K562 (cell line): ENCODE measurements at regions not wholly inside any gene's neighbourhood (a gene's known extent, or its start where the extent isn't known, plus 50 kb on each side); places are given as distances from the start of the nearest gene placed in this dataset.

Source experiments
- ATAC-seq: fragments of 200-7000 bp; cut with Tn5 transposase; 3 replicates; pipeline ENCODE4 v1.9.1; 2020; ENCODE audit warnings: moderate library complexity
- BruUV-seq: library from RNA; stranded (reverse); fragments of 400-500 nt; replicated peaks from 2 replicates; lab custom pipeline; 2021; lab: Mats Ljungman, UMichigan
- CTCF ChIA-PET: fragments of 300-600 bp; formaldehyde crosslinking; extraction: SDS; loops from one replicate; lab custom pipeline; 2021; ENCODE audit warnings: low intra/inter-chr PET ratio; lab: Yijun Ruan, JAX
- POLR2A ChIA-PET: fragments of 300-600, 350-650 bp; sonication (Branson Sonifier 250); formaldehyde crosslinking; extraction: SDS; loops from one replicate; lab custom pipeline; 2021; ENCODE audit warnings: antibody characterized with exemption, inconsistent platforms; lab: Yijun Ruan, JAX
- DNase-seq, 4 experiments: peaks; one replicate each; pipeline versions ENCODE4 v3.0.0 to v3.0.0-alpha.2; 2011 to 2018; ENCODE audit warnings: low spot score in 3 of 4, mixed read lengths in 3 of 4; ENCODE audit errors: extremely low read depth in 1 of 4
- FAIRE-seq: peaks from 2 replicates; lab custom pipeline; 2011; peaks lifted over from hg19 to GRCh38; lab: Jason Lieb, UNC
- H2AFZ ChIP-seq: 2 replicates; pipeline ENCODE4 v1.6.0; 2011; ENCODE audit warnings: low read depth, low read length, control low read depth, inconsistent platforms
- H3K27ac ChIP-seq: fragments of 200-600 bp; 3 replicates; pipeline ENCODE4 v1.8.0; 2011; ENCODE audit warnings: low read depth, mild to moderate bottlenecking, control low read depth, inconsistent platforms, low read length, moderate library complexity, mixed read lengths; ENCODE audit errors: extremely low read depth
- H3K27me3 ChIP-seq, 2 experiments: fragments of 300-600 bp in 1 of 2; 2 replicates in 1 of 2; 3 replicates in 1 of 2; pipeline versions ENCODE4 v1.6.0 to v1.8.0; 2011; ENCODE audit warnings: inconsistent platforms in 2 of 2, low read length in 2 of 2, mild to moderate bottlenecking in 1 of 2, mixed read lengths in 1 of 2, moderate library complexity in 1 of 2; ENCODE audit not compliant: control insufficient read depth in 2 of 2, insufficient read depth in 2 of 2
- H3K36me3 ChIP-seq: fragments of 300-600 bp; 3 replicates; pipeline ENCODE4 v1.8.0; 2011; ENCODE audit warnings: mild to moderate bottlenecking, low read length, inconsistent platforms; ENCODE audit not compliant: control insufficient read depth, insufficient read depth
- H3K4me1 ChIP-seq, 2 experiments: fragments of 200-600 bp in 1 of 2; replicated peaks in 1 of 2; 2 replicates in 1 of 2; 3 replicates in 1 of 2; pipeline versions ENCODE4 v1.5.1 to v1.8.0; 2011; ENCODE audit warnings: inconsistent platforms in 2 of 2, low read length in 2 of 2, mild to moderate bottlenecking in 1 of 2, mixed read lengths in 1 of 2, moderate library complexity in 1 of 2; ENCODE audit not compliant: control insufficient read depth in 2 of 2, insufficient read depth in 2 of 2
- H3K4me2 ChIP-seq: 2 replicates; pipeline ENCODE4 v1.6.1; 2011; ENCODE audit warnings: low read length, control low read depth, inconsistent platforms, mixed read lengths; ENCODE audit not compliant: insufficient read depth
- H3K4me3 ChIP-seq: fragments of 200-600 bp; sonication (generic), shearing (Covaris generic); 2 replicates; pipeline ENCODE4 v1.5.1; 2016; ENCODE audit warnings: control low read depth, inconsistent platforms
- H3K79me2 ChIP-seq: fragments of 200-600 bp; 3 replicates; pipeline ENCODE4 v1.8.0; 2011; ENCODE audit warnings: low read length, inconsistent platforms; ENCODE audit not compliant: control insufficient read depth, insufficient read depth
- H3K9ac ChIP-seq, 2 experiments: 2 replicates each; pipeline versions ENCODE4 v1.6.0 to v1.6.1; 2011; ENCODE audit warnings: low read depth in 2 of 2, low read length in 2 of 2, control low read depth in 1 of 2, inconsistent platforms in 1 of 2, mild to moderate bottlenecking in 1 of 2, mixed read lengths in 1 of 2; ENCODE audit not compliant: insufficient read depth in 1 of 2
- H3K9me1 ChIP-seq: one replicate; pipeline ENCODE4 v1.6.0; 2011; ENCODE audit warnings: inconsistent platforms, mild to moderate bottlenecking, low read length, moderate library complexity; ENCODE audit not compliant: control insufficient read depth, insufficient read depth
- H3K9me3 ChIP-seq: replicated peaks from 2 replicates; pipeline ENCODE4 v1.5.1; 2011; ENCODE audit warnings: low read depth, low read length, inconsistent platforms; ENCODE audit not compliant: control insufficient read depth, insufficient read depth
- H4K20me1 ChIP-seq: replicated peaks from 2 replicates; pipeline ENCODE4 v1.6.1; 2011; ENCODE audit warnings: low read length, inconsistent platforms, mixed read lengths; ENCODE audit not compliant: control insufficient read depth, insufficient read depth
- RFX1 ChIP-seq: fragments of 450-650 bp; IDR thresholded peaks from 2 replicates; pipeline ENCODE4 v1.6.1; 2016; ENCODE audit warnings: mild to moderate bottlenecking, moderate library complexity
- XRCC4 ChIP-seq: IDR thresholded peaks from one replicate; pipeline ENCODE4 v1.6.1; 2011; ENCODE audit not compliant: insufficient read depth, insufficient read length; ENCODE audit errors: extremely low read depth
- ZBTB9 ChIP-seq: fragments of 450-650 bp; formaldehyde crosslinking; IDR thresholded peaks from 2 replicates; pipeline ENCODE4 v1.4.0; 2020; ENCODE audit warnings: mild to moderate bottlenecking, moderate library complexity
- ZFP30 ChIP-seq: fragments of 250-450 bp; sonication (Bioruptor Pico); IDR thresholded peaks from 2 replicates; pipeline ENCODE4 v1.8.0; 2022; ENCODE audit warnings: moderate library complexity, mild to moderate bottlenecking, inconsistent platforms, borderline replicate concordance
- ZNF324 ChIP-seq: fragments of 250-450 bp; sonication (Bioruptor Pico); IDR thresholded peaks from 2 replicates; pipeline ENCODE4 v1.4.0; 2020; ENCODE audit warnings: mild to moderate bottlenecking
- WGBS: fragments of 100-300 bp; shearing (Covaris generic); methylation state at CpG from one replicate; pipeline ENCODE4 v1.1.6; 2016; ENCODE audit warnings: low coverage, mixed read lengths; ENCODE audit not compliant: insufficient coverage; ENCODE audit errors: missing lambda C conversion rate; 5-methylcytosine and 5-hydroxymethylcytosine counted together
- in situ Hi-C: fragments of 300-500 bp; cut with MboI; formaldehyde crosslinking; loops from 4 replicates; pipeline ENCODE4 v1.15.0; 2018; ENCODE audit warnings: inconsistent platforms, mixed read lengths
- intact Hi-C: fragments of 100-400 bp; cut with micrococcal nuclease; formaldehyde crosslinking; loops from 2 replicates; pipeline ENCODE4 v1.14.2; 2022

- intact Hi-C loops: no loop called here
- Histone ChIP-seq H3K36me3 (no peaks in the 10 kb centered on the region), H3K4me1 (peaks cover 0 to 8% of the 10 kb centered on the region in 2 experiments; a peak in 2 of 5 replicates), H3K27me3 (no peaks in the 10 kb centered on the region), H3K79me2 (no peaks in the 10 kb centered on the region), H3K4me2 (no peak overlapping the region), H3K9me1 (no peaks in the 10 kb centered on the region), H3K27ac (no peak overlapping the region), H2AFZ (no peak overlapping the region), H3K9me3 (no peaks in the 10 kb centered on the region), H3K4me3 (no peak overlapping the region), H4K20me1 (no peaks in the 10 kb centered on the region), H3K9ac (no peak overlapping the region)
- FAIRE-seq (no peak), DNase-seq (no peak), ATAC-seq (no peak)
- WGBS: 13% methylated on average over 2 of the region's 2 CpGs
- CTCF ChIA-PET: no interaction called here
- BruUV-seq: no TSS peak
- POLR2A ChIA-PET: no interaction called here
- TF ChIP-seq ZBTB9 (CRISPR knock-in tag): no peak
- no peak for TF ChIP-seq XRCC4
- TF ChIP-seq ZNF324: no peak
- in situ Hi-C loops: no loop called here
These were observed 392.5 kb upstream of the ATP11B start for GRCh38 chr3:182400838-182401237.

DNA sequence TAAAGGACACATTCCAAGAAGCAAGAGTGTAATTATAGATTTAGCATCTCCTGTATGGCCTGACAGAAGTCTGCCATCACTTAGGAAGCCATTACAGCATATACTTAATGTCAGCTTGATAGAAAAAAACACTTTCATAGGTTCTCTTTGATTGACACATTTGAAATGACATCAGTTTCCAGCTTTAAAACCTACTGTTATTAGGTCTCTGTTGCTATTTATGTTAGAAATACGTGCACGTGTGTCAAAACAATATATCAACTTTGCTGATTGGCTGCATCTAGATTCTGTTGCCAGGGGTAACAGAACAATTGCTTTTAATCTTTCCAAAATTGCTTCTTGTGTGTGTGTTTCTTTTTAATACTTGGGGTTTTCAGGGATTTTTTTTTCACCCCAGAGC is 389.3 kb upstream of the ATP11B start:
- peak; percentile 29; the same call in 1 of the 2 replicates for TF ChIP-seq RFX1
- TF ChIP-seq ZFP30: no peak
- H3K4me1 ChIP-seq: no peaks in the 10 kb centered on the region
- ChIA-PET POLR2A (no interaction called here), CTCF (no interaction called here)
- DNase-seq (no peak), ATAC-seq (no peak), FAIRE-seq (no peak)
- H3K79me2 ChIP-seq: no peaks in the 10 kb centered on the region
- intact Hi-C loops: loop anchor here (1.0 kb wide), 1 partner anchor 26 kb away; no protein-coding TSS in a partner anchor
- no peak overlapping the region for H3K27ac ChIP-seq
- BruUV-seq: no TSS peak
- H3K4me2 ChIP-seq: no peak overlapping the region
- in situ Hi-C loops: no loop called here
- H2AFZ ChIP-seq: no peak overlapping the region
- WGBS: 6% methylated on average over 2 of the region's 2 CpGs
- no peaks in the 10 kb centered on the region for H3K27me3 ChIP-seq
- H3K9me3 ChIP-seq: no peaks in the 10 kb centered on the region
- H4K20me1 ChIP-seq: no peaks in the 10 kb centered on the region
- H3K36me3 ChIP-seq: no peaks in the 10 kb centered on the region
- no peak overlapping the region for H3K9ac ChIP-seq
- H3K4me3 ChIP-seq: no peak overlapping the region
- H3K9me1 ChIP-seq: no peaks in the 10 kb centered on the region
